ENCODE measurements at regions not wholly inside any gene's neighbourhood (a gene's known extent, or its start where the extent isn't known, plus 50 kb on each side); places are given as distances from the start of the nearest gene placed in this dataset.

- no peak overlapping the region for H3K9ac ChIP-seq (ENCODE audit: low read depth, low read length)
- H3K27me3 ChIP-seq (ENCODE audit: control insufficient read depth, insufficient read depth, low read length) = no peaks in the 10 kb centered on the region
- H3K4ac ChIP-seq (ENCODE audit: low read depth, low read length) = no peak overlapping the region
- no peak overlapping the region for H2BK20ac ChIP-seq (ENCODE audit: low read depth, low read length)
- no peak overlapping the region for H2AK5ac ChIP-seq (ENCODE audit: low read depth, low read length)
- intact Hi-C loops (cut with micrococcal nuclease) = no loop called here
- no peak overlapping the region for H2AK9ac ChIP-seq (replicated peaks; ENCODE audit: low read depth, low read length, poor library complexity)
- peaks cover 5% of the 10 kb centered on the region for H3K9me3 ChIP-seq (ENCODE audit: control insufficient read depth, insufficient read depth, low read length)
- no peak overlapping the region for H2AFZ ChIP-seq (replicated peaks; ENCODE audit: low read length, poor library complexity)
- H3K4me3 ChIP-seq (ENCODE audit: insufficient read depth, low read depth, low read length) = no peak overlapping the region
- H2BK120ac ChIP-seq (ENCODE audit: low read depth, low read length) = no peak overlapping the region
- ATAC-seq (ENCODE audit: low read depth) = no peak
- POLR2A ChIA-PET (ENCODE audit: unreplicated experiment) = no interaction called here
- no peak overlapping the region for H3K18ac ChIP-seq (ENCODE audit: low read depth, low read length)
- H3K4me1 ChIP-seq (ENCODE audit: control insufficient read depth, insufficient read depth, low read length) = no peaks in the 10 kb centered on the region
- no peak overlapping the region for H2BK15ac ChIP-seq (ENCODE audit: low read depth, low read length)
- H4K20me1 ChIP-seq (ENCODE audit: insufficient read depth, low read length) = no peaks in the 10 kb centered on the region
- no peak overlapping the region for H4K8ac ChIP-seq (ENCODE audit: low read depth in 2 of 2, low read length in 2 of 2)
- H3K9me1 ChIP-seq (ENCODE audit: insufficient read depth, low read length) = no peaks in the 10 kb centered on the region
- no peak for TF ChIP-seq CEBPB (IDR thresholded peaks at IDR 0.05; ENCODE audit: low read depth, low read length)
- no peak for TF ChIP-seq USF2 (IDR thresholded peaks at IDR 0.05; ENCODE audit: low read depth, low read length)
- TF ChIP-seq SMC3 (IDR thresholded peaks at IDR 0.05; ENCODE audit: low read depth, low read length) = no peak
- TF ChIP-seq RAD21 (IDR thresholded peaks at IDR 0.05; ENCODE audit: low read length) = no peak
- no peak for TF ChIP-seq BHLHE40 (IDR thresholded peaks at IDR 0.05; ENCODE audit: low read depth, low read length)
- TF ChIP-seq MAZ (IDR thresholded peaks at IDR 0.05; ENCODE audit: borderline replicate concordance, low read depth, low read length) = no peak
- no peak for TF ChIP-seq POLR2A (IDR thresholded peaks at IDR 0.05; ENCODE audit: low read depth, low read length)
- TF ChIP-seq RFX5 (IDR thresholded peaks at IDR 0.05; ENCODE audit: low read depth, low read length) = no peak
- TF ChIP-seq RCOR1 (IDR thresholded peaks at IDR 0.05; ENCODE audit: insufficient replicate concordance, low read length) = no peak
- no peak for TF ChIP-seq FOS (IDR thresholded peaks at IDR 0.05; ENCODE audit: low read depth, low read length)
- no peak for TF ChIP-seq CHD1 (IDR thresholded peaks at IDR 0.05; ENCODE audit: low read depth, low read length)
- no peak for TF ChIP-seq MAFK (IDR thresholded peaks at IDR 0.05; ENCODE audit: low read depth, low read length)
- TF ChIP-seq ELK1 (IDR thresholded peaks at IDR 0.05; ENCODE audit: borderline replicate concordance, low read depth, low read length) = no peak
- no peak for TF ChIP-seq NFE2L2 (IDR thresholded peaks at IDR 0.05; ENCODE audit: low read depth, low read length)
- no peak for TF ChIP-seq MXI1 (IDR thresholded peaks at IDR 0.05; ENCODE audit: borderline replicate concordance, low read depth, low read length)
- no peak for TF ChIP-seq CTCF (conservative IDR thresholded peaks at IDR 0.05; ENCODE audit: low read depth, low read length)
- H4K91ac ChIP-seq (ENCODE audit: insufficient read depth, low read depth, low read length) = no peak overlapping the region
- no peak overlapping the region for H3K56ac ChIP-seq (ENCODE audit: extremely low read depth, insufficient read depth, low read length)
- H3K27ac ChIP-seq (ENCODE audit: insufficient read depth, low read length) = no peak overlapping the region
- no peak overlapping the region for H4K5ac ChIP-seq (ENCODE audit: low read depth, low read length)
- no peak overlapping the region for H3K23ac ChIP-seq (ENCODE audit: low read depth, low read length)
- no peaks in the 10 kb centered on the region for H3K79me1 ChIP-seq (ENCODE audit: low read depth in 1 of 2, low read length in 2 of 2)
- BruUV-seq (replicated peaks) = no TSS peak
- no peak overlapping the region for H2BK5ac ChIP-seq (ENCODE audit: low read depth, low read length, poor library complexity, severe bottlenecking)
- WGBS, 2 experiments (ENCODE audit: extremely low coverage in 2 of 2, insufficient read length in 1 of 2) = no CpG with 5 or more reads among the region's 3 CpGs
- in situ Hi-C loops (cut with MboI; ENCODE audit: low sequenced_read_pairs) = no loop called here
- DNase-seq = no peak
- CTCF ChIA-PET = no interaction called here
- H3K14ac ChIP-seq (replicated peaks; ENCODE audit: low read depth, low read length) = no peak overlapping the region
- H3K36me3 ChIP-seq (ENCODE audit: control insufficient read depth, insufficient read depth, low read length) = no peaks in the 10 kb centered on the region
- no peak overlapping the region for H3K4me2 ChIP-seq (ENCODE audit: low read depth, low read length)
- dilution Hi-C loops (cut with HindIII; ENCODE audit: low sequenced_read_pairs, unreplicated experiment) = no loop called here
These were observed 246.6 kb downstream of the ADRA2A start for GRCh38 chr10:111323389-111323966.
